ENCODE measurements at regions not wholly inside any gene's neighbourhood (a gene's known extent, or its start where the extent isn't known, plus 50 kb on each side); places are given as distances from the start of the nearest gene placed in this dataset.

DNA sequence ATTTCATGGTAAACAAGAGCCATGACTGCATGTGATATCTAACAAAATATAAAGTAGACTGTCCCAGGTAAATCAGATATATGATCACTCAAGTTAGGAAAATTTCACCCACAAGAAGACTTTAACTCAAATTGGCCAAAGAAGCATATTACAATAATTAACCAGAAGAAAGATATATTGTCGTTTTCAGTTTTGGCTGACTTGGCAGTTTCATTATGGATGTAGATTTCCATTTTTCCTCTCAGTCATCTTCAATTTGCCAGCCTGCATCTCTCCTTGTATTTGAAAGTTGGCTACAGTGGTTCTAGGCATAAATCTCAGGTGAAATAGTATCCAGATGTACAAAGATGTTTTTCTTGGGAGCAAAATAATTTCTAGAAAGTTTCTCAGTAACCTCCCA is 761.6 kb downstream of the LRFN5 start:
- Histone ChIP-seq H3K9me3 (no peaks in the 10 kb centered on the region), H3K27ac (no peak overlapping the region), H3K4me1 (no peaks in the 10 kb centered on the region), H3K4me2 (no peak overlapping the region), H3K4me3 (no peak overlapping the region)
- TF ChIP-seq, protein P1, sequence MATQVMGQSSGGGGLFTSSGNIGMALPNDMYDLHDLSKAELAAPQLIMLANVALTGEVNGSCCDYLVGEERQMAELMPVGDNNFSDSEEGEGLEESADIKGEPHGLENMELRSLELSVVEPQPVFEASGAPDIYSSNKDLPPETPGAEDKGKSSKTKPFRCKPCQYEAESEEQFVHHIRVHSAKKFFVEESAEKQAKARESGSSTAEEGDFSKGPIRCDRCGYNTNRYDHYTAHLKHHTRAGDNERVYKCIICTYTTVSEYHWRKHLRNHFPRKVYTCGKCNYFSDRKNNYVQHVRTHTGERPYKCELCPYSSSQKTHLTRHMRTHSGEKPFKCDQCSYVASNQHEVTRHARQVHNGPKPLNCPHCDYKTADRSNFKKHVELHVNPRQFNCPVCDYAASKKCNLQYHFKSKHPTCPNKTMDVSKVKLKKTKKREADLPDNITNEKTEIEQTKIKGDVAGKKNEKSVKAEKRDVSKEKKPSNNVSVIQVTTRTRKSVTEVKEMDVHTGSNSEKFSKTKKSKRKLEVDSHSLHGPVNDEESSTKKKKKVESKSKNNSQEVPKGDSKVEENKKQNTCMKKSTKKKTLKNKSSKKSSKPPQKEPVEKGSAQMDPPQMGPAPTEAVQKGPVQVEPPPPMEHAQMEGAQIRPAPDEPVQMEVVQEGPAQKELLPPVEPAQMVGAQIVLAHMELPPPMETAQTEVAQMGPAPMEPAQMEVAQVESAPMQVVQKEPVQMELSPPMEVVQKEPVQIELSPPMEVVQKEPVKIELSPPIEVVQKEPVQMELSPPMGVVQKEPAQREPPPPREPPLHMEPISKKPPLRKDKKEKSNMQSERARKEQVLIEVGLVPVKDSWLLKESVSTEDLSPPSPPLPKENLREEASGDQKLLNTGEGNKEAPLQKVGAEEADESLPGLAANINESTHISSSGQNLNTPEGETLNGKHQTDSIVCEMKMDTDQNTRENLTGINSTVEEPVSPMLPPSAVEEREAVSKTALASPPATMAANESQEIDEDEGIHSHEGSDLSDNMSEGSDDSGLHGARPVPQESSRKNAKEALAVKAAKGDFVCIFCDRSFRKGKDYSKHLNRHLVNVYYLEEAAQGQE (IDR thresholded peaks at IDR 0.05): no peak
- TF ChIP-seq RNF2 (IDR thresholded peaks at IDR 0.05; ENCODE audit: borderline replicate concordance, low read depth) (no peak), MAFK (IDR thresholded peaks at IDR 0.05; ENCODE audit: partially characterized antibody) (peak; percentile 88), EHF (CRISPR knock-in tag; IDR thresholded peaks at IDR 0.05) (no peak)
- FAIRE-seq (no peak), ATAC-seq (no peak), DNase-seq (ENCODE audit: low read depth in 1 of 2, low spot score in 1 of 2) (no peak)
- ChIA-PET POLR2A (no interaction called here), CTCF (no interaction called here)
- WGBS (ENCODE audit: missing lambda C conversion rate): 16% methylated on average over 1 of the region's 1 CpG

DNA sequence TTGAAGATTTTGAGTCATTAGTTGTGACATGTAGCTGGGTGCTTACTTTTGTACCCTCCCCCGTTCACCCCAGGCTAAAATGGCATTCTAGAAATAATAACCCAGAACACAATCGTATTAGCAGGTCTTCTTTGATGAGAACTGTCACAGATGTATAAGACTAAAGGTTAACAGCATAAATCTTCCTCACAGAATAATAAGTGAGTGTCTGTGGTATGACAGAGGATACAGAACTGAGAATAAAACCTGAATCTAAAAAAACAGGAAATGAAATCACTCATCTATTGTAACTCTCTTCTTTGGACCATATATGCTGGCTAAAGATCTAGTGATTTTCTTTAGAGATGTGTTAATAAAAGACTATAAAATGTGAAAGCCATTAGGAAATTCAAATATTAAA is 746.6 kb downstream of the LRFN5 start:
- no peak for TF ChIP-seq FOSB (CRISPR knock-in tag; IDR thresholded peaks at IDR 0.05)
- no peak for TF ChIP-seq TP53 (CRISPR knock-in tag; IDR thresholded peaks at IDR 0.05)
- no peak for TF ChIP-seq RCOR1 (IDR thresholded peaks at IDR 0.05; ENCODE audit: low read depth, low read length)
- no peak for TF ChIP-seq GATA3 (IDR thresholded peaks at IDR 0.05; ENCODE audit: borderline replicate concordance)
- no peak for TF ChIP-seq ZSCAN20 (CRISPR knock-in tag; IDR thresholded peaks at IDR 0.05)
- TF ChIP-seq CEBPB (IDR thresholded peaks at IDR 0.05): no peak
- TF ChIP-seq EHMT2 (IDR thresholded peaks at IDR 0.05; ENCODE audit: low read depth): no peak
- no peak for TF ChIP-seq CBX2 (IDR thresholded peaks at IDR 0.05; ENCODE audit: borderline replicate concordance, low read depth)
- TF ChIP-seq, protein P2, sequence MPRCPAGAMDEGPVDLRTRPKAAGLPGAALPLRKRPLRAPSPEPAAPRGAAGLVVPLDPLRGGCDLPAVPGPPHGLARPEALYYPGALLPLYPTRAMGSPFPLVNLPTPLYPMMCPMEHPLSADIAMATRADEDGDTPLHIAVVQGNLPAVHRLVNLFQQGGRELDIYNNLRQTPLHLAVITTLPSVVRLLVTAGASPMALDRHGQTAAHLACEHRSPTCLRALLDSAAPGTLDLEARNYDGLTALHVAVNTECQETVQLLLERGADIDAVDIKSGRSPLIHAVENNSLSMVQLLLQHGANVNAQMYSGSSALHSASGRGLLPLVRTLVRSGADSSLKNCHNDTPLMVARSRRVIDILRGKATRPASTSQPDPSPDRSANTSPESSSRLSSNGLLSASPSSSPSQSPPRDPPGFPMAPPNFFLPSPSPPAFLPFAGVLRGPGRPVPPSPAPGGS (IDR thresholded peaks at IDR 0.05): no peak
- no peak for TF ChIP-seq CHD2 (IDR thresholded peaks at IDR 0.05; ENCODE audit: low read length, partially characterized antibody)
- TF ChIP-seq, protein P3, sequence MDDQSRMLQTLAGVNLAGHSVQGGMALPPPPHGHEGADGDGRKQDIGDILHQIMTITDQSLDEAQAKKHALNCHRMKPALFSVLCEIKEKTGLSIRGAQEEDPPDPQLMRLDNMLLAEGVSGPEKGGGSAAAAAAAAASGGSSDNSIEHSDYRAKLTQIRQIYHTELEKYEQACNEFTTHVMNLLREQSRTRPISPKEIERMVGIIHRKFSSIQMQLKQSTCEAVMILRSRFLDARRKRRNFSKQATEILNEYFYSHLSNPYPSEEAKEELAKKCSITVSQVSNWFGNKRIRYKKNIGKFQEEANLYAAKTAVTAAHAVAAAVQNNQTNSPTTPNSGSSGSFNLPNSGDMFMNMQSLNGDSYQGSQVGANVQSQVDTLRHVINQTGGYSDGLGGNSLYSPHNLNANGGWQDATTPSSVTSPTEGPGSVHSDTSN (IDR thresholded peaks at IDR 0.05): no peak
- WGBS (ENCODE audit: missing lambda C conversion rate): 9% methylated on average over 2 of the region's 2 CpGs
- FAIRE-seq: no peak

DNA sequence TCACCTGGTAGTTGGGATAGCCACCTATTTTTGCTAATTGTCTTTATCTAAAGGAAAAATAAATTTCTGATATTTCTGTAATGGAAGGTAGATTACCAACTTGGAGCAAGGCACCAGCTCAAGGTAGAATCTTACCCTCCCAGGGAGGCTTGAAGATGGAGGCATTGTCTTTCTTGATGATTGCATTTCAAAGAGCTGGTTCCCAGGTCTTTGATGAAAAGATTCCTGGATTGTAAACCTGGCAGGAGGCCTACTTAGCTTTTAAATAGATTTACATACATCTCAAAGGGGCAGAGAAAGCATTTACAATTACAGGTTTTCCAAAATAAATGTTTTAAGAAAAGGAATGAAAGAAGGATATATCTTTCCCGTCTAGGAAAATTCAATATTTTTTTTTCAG is 729.2 kb downstream of the LRFN5 start:
- H3K4me3 ChIP-seq: no peak overlapping the region
- no peaks in the 10 kb centered on the region for H3K9me3 ChIP-seq
- FAIRE-seq: no peak
- POLR2A ChIA-PET: interaction anchor here (0.5 kb wide), 1 partner anchor 907 kb away, joined by 4 read pairs; no protein-coding TSS in a partner anchor
- TF ChIP-seq EHF (CRISPR knock-in tag; IDR thresholded peaks at IDR 0.05): no peak
- no peak for TF ChIP-seq CBX2 (IDR thresholded peaks at IDR 0.05; ENCODE audit: borderline replicate concordance, low read depth)
- no peak for TF ChIP-seq TP53 (CRISPR knock-in tag; IDR thresholded peaks at IDR 0.05)
- TF ChIP-seq FOSL2 (IDR thresholded peaks at IDR 0.05): no peak
- TF ChIP-seq FOSL2 (CRISPR knock-in tag; IDR thresholded peaks at IDR 0.05): no peak
- TF ChIP-seq, protein P1 (IDR thresholded peaks at IDR 0.05): no peak
- H3K4me2 ChIP-seq: no peak overlapping the region
- CTCF ChIA-PET: interaction anchor here (1.1 kb wide), 1 partner anchor 13 kb away, joined by 3 read pairs; no protein-coding TSS in a partner anchor
- H3K4me1 ChIP-seq: no peaks in the 10 kb centered on the region
- WGBS (ENCODE audit: missing lambda C conversion rate): 74% methylated on average over 1 of the region's 1 CpG
- H3K27ac ChIP-seq: no peak overlapping the region
- no peak for ATAC-seq
- no peak for DNase-seq (ENCODE audit: low read depth in 1 of 2, low spot score in 1 of 2)

More for the DNA sequence above, 746.6 kb downstream of the LRFN5 start:
- H3K4me3 ChIP-seq: no peak overlapping the region
- H3K9me3 ChIP-seq: no peaks in the 10 kb centered on the region
- no peak overlapping the region for H3K27ac ChIP-seq
- no peak for ATAC-seq
- H3K4me2 ChIP-seq: no peak overlapping the region
- ChIA-PET CTCF (no interaction called here), POLR2A (no interaction called here)
- DNase-seq (ENCODE audit: low read depth in 1 of 2, low spot score in 1 of 2): no peak
- no peaks in the 10 kb centered on the region for H3K4me1 ChIP-seq
